Pulmonary artery endothelial cell (primary cell): ENCODE measurements at regions not wholly inside any gene's neighbourhood (a gene's known extent, or its start where the extent isn't known, plus 50 kb on each side); places are given as distances from the start of the nearest gene placed in this dataset.
"Not testable (repeated sequence)": the region's sequence is repeated elsewhere in the genome, so short reads cannot be mapped to it uniquely, and the experiment has no call there.

Experiments used
- DNase-seq: peaks from one replicate; pipeline ENCODE4 v3.0.0-alpha.2; 2011; ENCODE audit warnings: low read depth, low spot score

DNA sequence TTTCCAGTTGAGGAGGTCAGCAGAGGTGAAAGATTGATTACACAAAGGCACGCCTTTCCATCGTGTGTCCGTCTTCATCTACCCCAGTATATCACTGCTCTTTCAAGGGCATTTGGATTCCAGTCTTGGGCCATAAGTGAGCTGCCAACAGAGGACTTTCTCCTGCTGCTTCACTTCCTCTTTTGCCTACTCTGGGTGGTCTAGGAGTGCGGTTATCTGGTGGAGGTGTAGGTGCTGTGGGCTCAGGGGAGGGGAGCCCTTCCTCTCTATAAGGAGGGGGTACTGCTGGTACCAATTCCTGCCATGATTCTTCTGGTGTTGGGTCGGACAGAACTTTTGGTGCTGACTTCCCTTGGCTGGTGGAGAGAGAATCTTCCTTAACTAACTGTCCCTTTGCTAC, 83.1 kb upstream of the VEPH1 start:
- DNase-seq: no peak

- no peak for DNase-seq
Measured at GRCh38 chr3:157585386-157585785, 82.2 kb upstream of the VEPH1 start.

DNA sequence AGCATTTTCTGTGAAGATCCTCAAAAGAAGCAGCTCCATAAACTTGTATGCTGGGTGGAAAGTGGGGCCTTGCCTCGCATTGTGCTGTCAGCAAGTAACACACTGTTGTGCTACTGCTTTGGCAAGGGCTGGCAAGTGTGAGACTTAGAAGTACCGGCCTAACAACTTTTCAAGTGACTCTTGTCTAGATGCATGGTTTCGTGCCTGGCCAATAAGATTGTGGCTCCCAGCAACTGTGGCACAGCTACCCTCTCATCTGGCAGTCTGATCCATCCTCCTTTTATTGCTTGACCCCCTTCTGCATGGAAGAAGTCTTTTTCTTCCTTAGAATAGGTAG, 79.4 kb upstream of the VEPH1 start:
- DNase-seq: no peak

GRCh38 chr3:157581956-157582636, 78.9 kb upstream of the VEPH1 start:
- DNase-seq: not testable (repeated sequence)

- DNase-seq: no peak
Measured at GRCh38 chr3:157581371-157581770, 78.2 kb upstream of the VEPH1 start.

DNA sequence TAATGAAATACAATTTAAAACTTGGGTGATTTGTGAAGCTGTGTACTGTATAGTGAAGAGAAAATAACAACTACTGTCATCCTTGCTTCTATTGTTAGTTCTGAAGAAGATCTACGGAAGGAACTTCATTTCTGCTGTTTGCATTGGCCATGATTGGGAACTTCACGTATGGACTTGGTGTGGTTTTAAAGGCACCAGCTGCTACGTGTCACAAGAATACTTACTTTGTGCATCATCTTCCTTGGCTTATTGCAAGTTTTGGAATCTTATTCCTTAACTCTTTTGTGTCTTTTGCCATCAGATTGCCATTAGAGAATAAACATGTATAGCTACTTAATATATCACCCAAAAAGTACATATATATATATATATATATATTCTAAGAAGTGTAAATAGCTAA, 75.0 kb upstream of the VEPH1 start:
- no peak for DNase-seq

DNA sequence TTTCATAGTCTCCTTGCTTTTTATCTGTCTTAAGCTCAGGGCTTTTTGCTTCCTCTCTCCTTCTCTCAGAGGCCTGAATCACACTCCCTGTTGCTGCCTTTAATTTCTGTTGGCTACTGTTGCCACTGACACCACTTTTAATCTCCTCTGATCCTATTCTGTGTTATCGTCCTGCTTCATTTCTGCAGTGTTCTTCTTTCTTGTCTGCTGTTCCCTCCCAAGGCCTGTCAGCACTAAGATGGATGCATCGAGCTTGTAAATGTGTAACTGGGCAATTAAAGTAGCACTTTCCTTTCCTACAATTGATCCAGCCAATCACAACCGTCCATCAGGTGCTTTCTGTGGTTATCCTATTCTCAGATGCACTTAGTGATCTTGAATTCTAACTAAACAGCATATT, 71.3 kb upstream of the VEPH1 start:
- DNase-seq: no peak

- no peak for DNase-seq
Measured at GRCh38 chr3:157573780-157574378, 70.7 kb upstream of the VEPH1 start.

DNA sequence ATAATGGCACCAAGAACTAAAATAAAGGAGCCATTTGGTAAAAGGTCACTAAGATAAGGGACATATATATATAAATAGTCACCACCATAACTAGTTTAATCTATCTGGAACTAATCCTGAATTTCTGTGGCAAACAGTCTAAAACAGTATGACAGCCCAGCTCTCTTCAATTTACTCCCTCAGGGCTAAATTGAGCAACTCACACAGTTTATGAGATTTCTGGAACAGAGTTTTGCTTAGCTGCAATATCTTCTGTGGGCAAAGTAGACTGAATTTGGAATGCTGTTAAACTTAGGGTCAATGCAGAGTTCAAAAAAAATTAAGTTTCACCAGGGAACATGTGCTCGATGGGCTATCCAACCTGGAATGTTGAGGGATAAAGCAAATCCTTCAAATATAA, 70.1 kb upstream of the VEPH1 start:
- DNase-seq: no peak

- DNase-seq: peak; percentile 37
Measured at GRCh38 chr3:157572559-157573270, 69.5 kb upstream of the VEPH1 start.

DNA sequence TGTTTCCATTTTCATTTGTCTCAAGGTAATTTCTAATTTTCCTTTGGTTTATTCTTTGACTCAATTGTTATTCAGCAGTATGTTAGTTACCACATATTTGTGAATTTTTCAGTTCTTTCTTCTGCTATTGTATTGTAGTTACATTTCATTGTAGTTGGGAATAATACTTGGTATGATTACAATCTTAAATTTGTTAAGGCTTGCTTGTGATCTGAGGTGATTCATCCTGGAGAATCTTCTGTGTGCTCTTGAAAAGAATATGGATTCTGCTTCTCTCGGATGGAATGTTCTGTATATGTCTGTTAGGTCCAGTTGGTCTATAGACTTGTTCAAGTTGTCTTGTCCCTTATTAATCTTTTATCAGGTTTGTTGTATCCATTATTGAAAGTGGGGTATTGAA, 63.4 kb upstream of the VEPH1 start:
- no peak for DNase-seq

DNA sequence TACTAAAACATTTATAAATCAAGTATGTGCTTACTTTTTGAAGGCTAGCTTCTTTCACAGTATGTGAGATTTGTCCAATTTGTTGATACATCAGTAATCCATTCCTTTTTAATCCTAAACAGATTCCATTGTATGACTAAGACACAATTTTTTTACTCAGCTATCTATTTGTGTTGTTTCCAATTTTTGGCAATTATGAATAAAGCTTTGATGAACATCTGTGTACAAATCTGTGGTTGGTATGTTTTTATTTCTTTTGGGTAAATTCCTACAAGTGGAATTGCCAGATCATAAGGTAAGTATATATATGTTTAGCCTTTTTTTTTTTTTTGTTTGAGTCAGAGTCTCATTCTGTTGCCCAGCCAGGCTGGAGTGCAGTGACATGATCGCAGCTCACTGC, 56.2 kb upstream of the VEPH1 start:
- no peak for DNase-seq
